Superior temporal gyrus (tissue), 1 donor: ENCODE measurements at regions not wholly inside any gene's neighbourhood (a gene's known extent, or its start where the extent isn't known, plus 50 kb on each side); places are given as distances from the start of the nearest gene placed in this dataset.
A peak's percentile ranks its signal among the peaks of the same experiment; 100 is the strongest.

Experiments
- DNase-seq: peaks from one replicate; pipeline ENCODE4 v3.0.0-alpha.2; 2016; ENCODE audit errors: extremely low spot score

- DNase-seq: peak; percentile 79
Measured at GRCh38 chr6:80457439-80457933, 351.0 kb downstream of the BCKDHB start.

- DNase-seq: no peak
Measured at GRCh38 chr6:80456724-80457438, 350.4 kb downstream of the BCKDHB start.

GRCh38 chr6:80454661-80455365, 348.3 kb downstream of the BCKDHB start:
- DNase-seq: peak; percentile 42

GRCh38 chr6:80454197-80454596, 347.7 kb downstream of the BCKDHB start:
- DNase-seq: no peak

DNA sequence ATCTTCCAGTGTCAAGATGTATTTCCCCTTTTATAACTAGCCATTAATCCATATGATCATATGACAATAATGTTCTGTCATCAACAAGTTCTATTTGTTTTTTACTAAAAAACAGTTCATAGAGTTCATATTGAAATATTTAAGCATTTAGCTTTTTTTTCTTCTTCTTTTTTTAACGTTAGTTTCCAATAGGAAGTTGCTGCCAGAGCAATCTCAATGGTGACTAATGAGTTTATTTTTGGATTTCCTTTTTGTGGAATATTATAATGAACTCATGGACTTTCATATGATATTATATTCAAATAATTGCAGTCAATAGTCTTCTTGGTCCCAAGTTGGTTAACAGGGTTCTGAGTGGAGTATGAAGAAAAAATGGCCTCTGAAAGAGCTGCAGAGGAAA, 343.3 kb downstream of the BCKDHB start:
- DNase-seq: no peak

DNA sequence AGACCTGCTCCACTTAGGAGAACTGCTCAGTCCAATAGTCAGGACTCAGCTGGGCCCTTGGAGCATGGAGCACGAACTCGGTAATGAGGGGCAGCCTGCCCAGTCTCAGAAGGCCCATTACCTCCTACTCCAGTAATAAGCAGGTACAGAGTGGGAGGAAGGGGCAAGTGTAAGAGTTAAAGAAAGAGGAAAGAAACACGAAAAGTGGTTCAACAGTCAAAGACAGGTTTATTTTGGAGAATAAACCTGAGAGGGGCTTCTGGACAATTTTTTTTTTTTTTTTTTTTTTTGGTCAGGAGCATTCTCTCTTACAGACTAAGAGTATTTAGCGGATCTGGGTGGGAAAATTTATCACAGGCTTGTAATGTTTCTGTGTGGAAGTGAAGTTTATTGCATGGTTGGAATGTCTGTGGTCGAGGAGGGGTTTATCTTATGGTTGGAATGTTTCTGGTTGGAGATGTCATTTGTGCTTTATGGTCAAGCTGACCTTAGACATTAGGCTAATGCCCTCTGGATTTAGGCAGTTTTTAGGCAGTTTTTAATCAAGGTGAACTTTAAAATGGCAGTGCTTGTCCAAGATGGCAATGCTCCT, 340.1 kb downstream of the BCKDHB start:
- no peak for DNase-seq

DNA sequence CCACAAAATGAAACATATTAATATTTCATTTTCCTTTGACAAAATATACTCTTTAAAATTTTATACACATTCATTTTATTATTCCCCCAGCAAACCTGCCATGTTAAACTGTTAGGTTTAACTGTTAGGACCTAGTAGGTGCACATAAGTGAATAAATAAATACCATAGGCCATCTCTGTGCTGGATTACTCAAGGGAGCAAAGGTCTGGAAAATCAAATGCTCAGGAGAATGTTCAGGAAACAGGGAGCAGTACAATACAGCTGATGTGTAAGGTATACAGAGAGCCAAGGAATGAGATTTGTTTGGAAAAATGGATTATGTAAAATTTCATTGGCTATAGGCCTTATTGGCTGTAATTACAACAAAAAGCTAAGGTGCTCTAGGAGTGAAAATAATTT, 339.3 kb downstream of the BCKDHB start:
- DNase-seq: no peak

DNA sequence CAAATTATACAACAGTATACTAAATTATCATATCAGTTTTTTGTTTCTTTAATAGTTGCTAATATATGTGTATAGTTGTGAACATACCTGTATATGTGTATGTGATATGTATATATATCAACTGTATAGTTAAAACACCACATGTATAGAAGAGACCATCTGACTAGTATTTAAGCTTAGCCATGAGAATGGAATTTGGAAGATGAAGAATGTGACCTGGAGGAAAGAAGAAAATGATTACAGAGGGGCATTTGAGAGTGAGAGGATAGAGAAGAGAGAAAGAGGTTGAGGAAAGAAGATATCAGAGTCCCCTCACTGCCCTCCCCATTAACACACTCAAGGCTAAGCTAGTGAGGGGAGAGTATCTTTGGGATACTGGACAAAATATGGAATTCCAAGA, 335.9 kb downstream of the BCKDHB start:
- DNase-seq: no peak

GRCh38 chr6:80441131-80441530, 334.7 kb downstream of the BCKDHB start:
- no peak for DNase-seq

GRCh38 chr6:80440496-80441115, 334.1 kb downstream of the BCKDHB start:
- no peak for DNase-seq

- no peak for DNase-seq
Measured at GRCh38 chr6:80439721-80440470, 333.4 kb downstream of the BCKDHB start.

GRCh38 chr6:80438772-80439171, 332.3 kb downstream of the BCKDHB start:
- no peak for DNase-seq

DNA sequence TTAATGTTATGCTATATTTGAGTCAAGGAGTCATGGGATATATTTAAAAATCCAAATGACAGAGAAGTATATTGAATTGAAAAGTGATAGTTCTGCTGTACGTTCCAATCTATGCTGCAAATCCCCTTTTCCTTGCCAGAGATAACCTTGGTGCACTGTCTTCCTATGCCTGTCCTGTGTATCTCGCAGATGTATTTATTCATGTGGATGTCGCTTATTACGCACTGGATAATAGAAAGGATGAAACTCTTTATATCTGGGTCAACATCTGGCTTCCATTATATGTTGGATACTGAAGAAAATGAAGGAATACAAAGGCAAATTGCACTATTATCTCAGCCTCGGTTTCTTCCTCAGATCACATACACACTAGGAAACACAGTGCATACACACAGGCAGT, 331.3 kb downstream of the BCKDHB start:
- no peak for DNase-seq

- DNase-seq: no peak
Measured at GRCh38 chr6:80437221-80437620, 330.8 kb downstream of the BCKDHB start.

DNA sequence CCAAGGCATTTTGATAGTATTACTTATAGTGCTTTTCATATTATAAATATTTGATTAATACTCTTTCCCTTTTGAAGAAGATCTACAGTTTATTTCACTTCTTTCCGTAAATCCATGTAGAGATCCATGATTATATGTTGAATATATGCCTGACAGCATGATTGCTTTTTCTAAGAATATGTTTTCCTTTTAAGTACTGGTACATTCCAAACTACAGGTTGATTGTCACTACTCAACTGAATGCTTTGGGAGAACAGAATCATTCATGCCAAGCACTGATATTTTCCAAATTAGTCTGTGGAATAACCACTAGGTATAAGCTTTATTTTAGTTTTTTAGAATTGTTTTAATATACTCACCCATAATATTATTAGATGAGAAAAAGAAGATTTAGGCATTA, 330.2 kb downstream of the BCKDHB start:
- DNase-seq: no peak

GRCh38 chr6:80435457-80435856, 329.0 kb downstream of the BCKDHB start:
- DNase-seq: no peak

GRCh38 chr6:80434691-80435350, 328.4 kb downstream of the BCKDHB start:
- no peak for DNase-seq

GRCh38 chr6:80433673-80434025, 327.2 kb downstream of the BCKDHB start:
- DNase-seq: no peak

DNA sequence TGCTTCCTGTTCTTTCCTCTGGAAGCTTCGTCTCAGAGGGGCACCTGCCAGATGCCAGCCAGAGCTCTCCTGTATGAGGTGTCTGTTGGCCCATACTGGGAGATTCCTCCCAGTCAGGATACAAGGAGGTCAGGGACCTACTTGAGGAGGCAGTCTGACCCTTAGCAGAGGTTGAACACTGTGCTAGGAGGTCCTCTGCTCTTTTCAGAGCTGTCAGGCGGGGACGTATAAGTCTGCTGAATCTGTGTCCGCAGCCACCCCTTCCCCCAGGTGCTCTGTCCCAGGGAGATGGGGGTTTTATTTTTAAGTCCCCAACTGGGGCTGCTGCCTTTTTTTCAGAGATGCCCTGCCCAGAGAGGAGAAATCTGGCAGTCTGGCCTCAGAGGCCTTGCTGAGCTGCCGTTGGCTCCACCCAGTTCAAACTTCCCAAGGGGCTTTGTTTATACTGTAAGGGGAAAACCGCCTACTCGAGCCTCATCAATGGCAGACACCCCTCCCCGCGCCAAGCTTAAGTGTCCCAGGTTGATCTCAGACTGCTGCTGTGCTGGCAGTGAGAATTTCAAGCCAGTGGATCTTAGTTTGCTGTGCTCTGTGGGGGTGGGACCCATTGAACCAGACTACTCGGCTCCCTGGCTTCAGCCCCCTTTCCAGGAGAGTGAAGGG, 326.7 kb downstream of the BCKDHB start:
- no peak for DNase-seq

DNA sequence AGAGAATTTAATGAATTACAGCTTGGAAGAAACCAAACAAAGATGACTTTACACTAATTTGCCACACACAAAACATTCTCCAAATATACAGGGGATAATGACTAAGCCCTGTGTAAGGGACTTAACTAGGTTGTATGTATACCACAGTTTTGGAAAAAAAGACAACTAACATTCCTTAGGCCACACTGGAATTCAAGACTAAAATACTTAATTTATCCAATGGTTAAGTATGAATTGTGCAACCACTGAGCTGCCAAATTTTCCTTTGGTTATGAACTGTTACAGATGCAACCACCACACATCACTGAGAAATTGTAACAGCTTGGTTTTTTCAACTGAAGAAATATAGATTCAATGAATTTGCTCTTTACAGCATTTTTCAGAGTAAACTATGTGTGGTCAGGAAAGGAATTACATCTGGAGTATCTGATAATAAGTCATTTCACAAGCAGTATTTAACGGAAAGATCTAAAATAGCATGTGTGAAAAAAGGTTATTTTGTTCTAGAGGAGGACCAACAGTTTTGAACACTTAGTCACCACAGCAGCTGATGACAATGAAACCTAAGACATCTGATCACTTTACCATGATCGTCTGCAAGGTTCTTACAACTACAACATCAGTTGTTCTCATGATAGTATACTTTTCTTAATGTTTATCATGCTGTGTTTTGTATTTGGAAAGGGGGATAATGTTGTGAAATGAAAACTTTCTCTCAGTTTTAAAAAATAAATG, 318.8 kb downstream of the BCKDHB start:
- DNase-seq: no peak
